ENCODE measurements at regions not wholly inside any gene's neighbourhood (a gene's known extent, or its start where the extent isn't known, plus 50 kb on each side); places are given as distances from the start of the nearest gene placed in this dataset.

GRCh38 chr2:59068255-59068654, 827.1 kb upstream of the FANCL start:
- H3K27ac ChIP-seq, result no peak overlapping the region
- H3K4me1 ChIP-seq (ENCODE audit: insufficient read depth), result no peaks in the 10 kb centered on the region
- no peak overlapping the region for H3K4me3 ChIP-seq
- no peak overlapping the region for H2AFZ ChIP-seq
- no peak for DNase-seq
- no peak overlapping the region for H3K4me2 ChIP-seq (ENCODE audit: unreplicated experiment)
- WGBS, 2 experiments (ENCODE audit: low coverage in 1 of 2, low lambda C conversion rate in 2 of 2, missing lambda C conversion rate in 2 of 2), result 0 to 4% methylated on average over 2 of the region's 2 CpGs
- no peaks in the 10 kb centered on the region for H3K79me2 ChIP-seq (ENCODE audit: insufficient read depth)
- no peaks in the 10 kb centered on the region for H3K9me3 ChIP-seq (ENCODE audit: low read depth)
- TF ChIP-seq EZH2phosphoT487 (IDR thresholded peaks at IDR 0.05; ENCODE audit: insufficient read depth, low read depth), result no peak
- no peak for TF ChIP-seq EZH2 (IDR thresholded peaks at IDR 0.05; ENCODE audit: insufficient read depth, poor library complexity, severe bottlenecking)
- H3F3A ChIP-seq (ENCODE audit: insufficient read depth), result no peaks in the 10 kb centered on the region
- no peaks in the 10 kb centered on the region for H3K9me2 ChIP-seq (ENCODE audit: insufficient read depth)
- H4K20me1 ChIP-seq (ENCODE audit: insufficient read depth), result no peaks in the 10 kb centered on the region
- no peak overlapping the region for H3K9ac ChIP-seq
- H3K36me3 ChIP-seq (ENCODE audit: low read depth), result no peaks in the 10 kb centered on the region
- H3K27me3 ChIP-seq (replicated peaks; ENCODE audit: insufficient read depth), result no peaks in the 10 kb centered on the region
- in situ Hi-C loops (cut with MboI), result no loop called here

- Histone ChIP-seq H4K20me1 (ENCODE audit: insufficient read depth) (no peaks in the 10 kb centered on the region), H3K4me2 (ENCODE audit: unreplicated experiment) (no peak overlapping the region), H3K27ac (no peak overlapping the region), H3K9me3 (ENCODE audit: low read depth) (no peaks in the 10 kb centered on the region), H2AFZ (no peak overlapping the region), H3K9me2 (ENCODE audit: insufficient read depth) (no peaks in the 10 kb centered on the region), H3K36me3 (ENCODE audit: low read depth) (no peaks in the 10 kb centered on the region), H3K79me2 (ENCODE audit: insufficient read depth) (no peaks in the 10 kb centered on the region), H3F3A (ENCODE audit: insufficient read depth) (no peaks in the 10 kb centered on the region), H3K27me3 (replicated peaks; ENCODE audit: insufficient read depth) (no peaks in the 10 kb centered on the region), H3K4me1 (ENCODE audit: insufficient read depth) (no peaks in the 10 kb centered on the region), H3K4me3 (no peak overlapping the region), H3K9ac (no peak overlapping the region)
- WGBS, 2 experiments (ENCODE audit: low coverage in 1 of 2, low lambda C conversion rate in 2 of 2, missing lambda C conversion rate in 2 of 2), result 78 to 79% methylated on average over 26 to 56 of the region's 56 CpGs
- DNase-seq, result no peak
- in situ Hi-C loops (cut with MboI), result no loop called here
- no peak for TF ChIP-seq EZH2 (IDR thresholded peaks at IDR 0.05; ENCODE audit: insufficient read depth, poor library complexity, severe bottlenecking)
- no peak for TF ChIP-seq EZH2phosphoT487 (IDR thresholded peaks at IDR 0.05; ENCODE audit: insufficient read depth, low read depth)
Observed at GRCh38 chr2:59066787-59067399, 825.8 kb upstream of the FANCL start.

- Histone ChIP-seq H3K4me1 (ENCODE audit: insufficient read depth) (no peaks in the 10 kb centered on the region), H3K27ac (no peak overlapping the region), H3K9ac (no peak overlapping the region), H2AFZ (no peak overlapping the region), H3K4me2 (ENCODE audit: unreplicated experiment) (no peak overlapping the region), H3K9me3 (ENCODE audit: low read depth) (no peaks in the 10 kb centered on the region), H3F3A (ENCODE audit: insufficient read depth) (no peaks in the 10 kb centered on the region), H3K36me3 (ENCODE audit: low read depth) (no peaks in the 10 kb centered on the region), H3K79me2 (ENCODE audit: insufficient read depth) (no peaks in the 10 kb centered on the region), H3K27me3 (replicated peaks; ENCODE audit: insufficient read depth) (no peaks in the 10 kb centered on the region), H4K20me1 (ENCODE audit: insufficient read depth) (no peaks in the 10 kb centered on the region), H3K9me2 (ENCODE audit: insufficient read depth) (no peaks in the 10 kb centered on the region), H3K4me3 (no peak overlapping the region)
- in situ Hi-C loops (cut with MboI), result loop anchor here (25.0 kb wide), 1 partner anchor 1515 kb away; the partner anchor contains the start of gene BCL11A
- TF ChIP-seq EZH2phosphoT487 (IDR thresholded peaks at IDR 0.05; ENCODE audit: insufficient read depth, low read depth) (no peak), EZH2 (IDR thresholded peaks at IDR 0.05; ENCODE audit: insufficient read depth, poor library complexity, severe bottlenecking) (no peak)
- no peak for DNase-seq
- 8 to 20% methylated on average over 4 of the region's 4 CpGs for WGBS, 2 experiments (ENCODE audit: low coverage in 1 of 2, low lambda C conversion rate in 2 of 2, missing lambda C conversion rate in 2 of 2)
Observed at GRCh38 chr2:59047373-59047995, 806.4 kb upstream of the FANCL start.

GRCh38 chr2:59046401-59047372, 805.6 kb upstream of the FANCL start:
- Histone ChIP-seq H2AFZ (no peak overlapping the region), H3K79me2 (ENCODE audit: insufficient read depth) (no peaks in the 10 kb centered on the region), H3F3A (ENCODE audit: insufficient read depth) (no peaks in the 10 kb centered on the region), H3K36me3 (ENCODE audit: low read depth) (no peaks in the 10 kb centered on the region), H3K27ac (no peak overlapping the region), H4K20me1 (ENCODE audit: insufficient read depth) (no peaks in the 10 kb centered on the region), H3K9ac (no peak overlapping the region), H3K4me1 (ENCODE audit: insufficient read depth) (no peaks in the 10 kb centered on the region), H3K27me3 (replicated peaks; ENCODE audit: insufficient read depth) (no peaks in the 10 kb centered on the region), H3K4me3 (no peak overlapping the region), H3K9me3 (ENCODE audit: low read depth) (no peaks in the 10 kb centered on the region), H3K4me2 (ENCODE audit: unreplicated experiment) (no peak overlapping the region), H3K9me2 (ENCODE audit: insufficient read depth) (no peaks in the 10 kb centered on the region)
- TF ChIP-seq EZH2phosphoT487 (IDR thresholded peaks at IDR 0.05; ENCODE audit: insufficient read depth, low read depth) (no peak), EZH2 (IDR thresholded peaks at IDR 0.05; ENCODE audit: insufficient read depth, poor library complexity, severe bottlenecking) (no peak)
- DNase-seq, result no peak
- WGBS, 2 experiments (ENCODE audit: low coverage in 1 of 2, low lambda C conversion rate in 2 of 2, missing lambda C conversion rate in 2 of 2), result 59 to 62% methylated on average over 17 of the region's 17 CpGs
- in situ Hi-C loops (cut with MboI), result loop anchor here (25.0 kb wide), 1 partner anchor 1516 kb away; the partner anchor contains the start of gene BCL11A

Data from GM23248 (cell line).